SU-DHL-6 (cell line): ENCODE measurements at regions not wholly inside any gene's neighbourhood (a gene's known extent, or its start where the extent isn't known, plus 50 kb on each side); places are given as distances from the start of the nearest gene placed in this dataset.

Experiments
- EZH2phosphoT487 ChIP-seq: fragments of 200-600 bp; sonication (generic), shearing (Covaris generic); conservative IDR thresholded peaks from 2 replicates; pipeline ENCODE4 v1.6.1; 2018; ENCODE audit warnings: mild to moderate bottlenecking, antibody characterized with exemption, low read length, moderate library complexity, mixed read lengths
- TF ChIP-seq, protein P1 (sequence below): fragments of 200-600 bp; sonication (generic); IDR thresholded peaks from one replicate; pipeline ENCODE4 v1.5.1; 2017; ENCODE audit warnings: antibody characterized with exemption, mild to moderate bottlenecking, low read length, moderate library complexity; ENCODE audit not compliant: insufficient read depth, poor library complexity, severe bottlenecking

GRCh38 chr9:29233193-29233592 is 1659.9 kb upstream of the C9orf72 start:
- TF ChIP-seq, protein P1, sequence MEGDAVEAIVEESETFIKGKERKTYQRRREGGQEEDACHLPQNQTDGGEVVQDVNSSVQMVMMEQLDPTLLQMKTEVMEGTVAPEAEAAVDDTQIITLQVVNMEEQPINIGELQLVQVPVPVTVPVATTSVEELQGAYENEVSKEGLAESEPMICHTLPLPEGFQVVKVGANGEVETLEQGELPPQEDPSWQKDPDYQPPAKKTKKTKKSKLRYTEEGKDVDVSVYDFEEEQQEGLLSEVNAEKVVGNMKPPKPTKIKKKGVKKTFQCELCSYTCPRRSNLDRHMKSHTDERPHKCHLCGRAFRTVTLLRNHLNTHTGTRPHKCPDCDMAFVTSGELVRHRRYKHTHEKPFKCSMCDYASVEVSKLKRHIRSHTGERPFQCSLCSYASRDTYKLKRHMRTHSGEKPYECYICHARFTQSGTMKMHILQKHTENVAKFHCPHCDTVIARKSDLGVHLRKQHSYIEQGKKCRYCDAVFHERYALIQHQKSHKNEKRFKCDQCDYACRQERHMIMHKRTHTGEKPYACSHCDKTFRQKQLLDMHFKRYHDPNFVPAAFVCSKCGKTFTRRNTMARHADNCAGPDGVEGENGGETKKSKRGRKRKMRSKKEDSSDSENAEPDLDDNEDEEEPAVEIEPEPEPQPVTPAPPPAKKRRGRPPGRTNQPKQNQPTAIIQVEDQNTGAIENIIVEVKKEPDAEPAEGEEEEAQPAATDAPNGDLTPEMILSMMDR: no peak
- no peak for TF ChIP-seq EZH2phosphoT487
